Tibial nerve (tissue), 4 donors: ENCODE measurements at regions not wholly inside any gene's neighbourhood (a gene's known extent, or its start where the extent isn't known, plus 50 kb on each side); places are given as distances from the start of the nearest gene placed in this dataset.

Source experiments
- DNase-seq, 2 donors: peaks; one replicate each; pipeline ENCODE4 v3.0.0-alpha.2; 2019; ENCODE audit warnings: low spot score in 2 of 2
- H3K27ac ChIP-seq, 4 donors: fragments of 200-600 bp; sonication (generic) in 3 of 4; one replicate each; pipeline ENCODE4 v1.5.1; 2017 to 2019; ENCODE audit warnings: mild to moderate bottlenecking in 1 of 4
- H3K27me3 ChIP-seq, 2 donors: fragments of 200-600 bp; sonication (generic) in 1 of 2; one replicate each; pipeline versions ENCODE4 v1.5.1 to v1.6.0; 2017 to 2019
- H3K36me3 ChIP-seq, 3 donors: fragments of 200-600 bp; sonication (generic); one replicate each; pipeline ENCODE4 v1.5.1; 2018 to 2019
- H3K4me1 ChIP-seq, 4 donors: fragments of 200-600 bp; sonication (generic) in 3 of 4; one replicate each; pipeline ENCODE4 v1.5.1; 2017 to 2019
- H3K4me3 ChIP-seq, 4 donors: fragments of 200-600 bp; sonication (generic) in 3 of 4; one replicate each; pipeline ENCODE4 v1.5.1; 2017 to 2019; ENCODE audit warnings: mild to moderate bottlenecking in 1 of 4, moderate library complexity in 1 of 4
- H3K9me3 ChIP-seq, 4 donors: fragments of 200-600 bp; sonication (generic) in 3 of 4; one replicate each; pipeline ENCODE4 v1.5.1; 2017 to 2019
- CTCF ChIP-seq, 5 experiments: fragments of 200-600 bp in 3 of 5; fragments of 450-650 bp in 2 of 5; sonication (generic) in 3 of 5; IDR thresholded peaks; one replicate each; pipeline ENCODE4 v1.5.1; 2016 to 2019; ENCODE audit warnings: antibody characterized with exemption in 5 of 5, mild to moderate bottlenecking in 3 of 5, moderate library complexity in 2 of 5
- EP300 ChIP-seq, 2 donors: sonication (generic); formaldehyde crosslinking; IDR thresholded peaks; one replicate each; pipeline ENCODE4 v1.6.1; 2017; ENCODE audit warnings: antibody characterized with exemption in 2 of 2, mild to moderate bottlenecking in 1 of 2
- POLR2A ChIP-seq, 2 donors: fragments of 450-650 bp; IDR thresholded peaks; one replicate each; pipeline ENCODE4 v1.6.1; 2017; ENCODE audit warnings: antibody characterized with exemption in 2 of 2, mild to moderate bottlenecking in 2 of 2, moderate library complexity in 2 of 2
- WGBS, 2 donors: methylation state at CpG; one replicate each; pipeline ENCODE4 v1.1.5; 2018; 5-methylcytosine and 5-hydroxymethylcytosine counted together

- TF ChIP-seq CTCF (IDR thresholded peaks at IDR 0.05) (no peak), EP300 (IDR thresholded peaks at IDR 0.05) (no peak), POLR2A (IDR thresholded peaks at IDR 0.05) (no peak)
- H3K4me3 ChIP-seq, result no peak overlapping the region
- 88 to 90% methylated on average over 9 to 12 of the region's 18 CpGs for WGBS, 2 donors
- no peak for DNase-seq
- H3K9me3 ChIP-seq, result peaks cover 0 to 5% (median 0%) of the 10 kb centered on the region in 4 donors
- no peak overlapping the region for H3K27ac ChIP-seq
- H3K4me1 ChIP-seq, result no peaks in the 10 kb centered on the region
- H3K27me3 ChIP-seq, result peaks cover 0 to 10% of the 10 kb centered on the region in 2 donors
- no peaks in the 10 kb centered on the region for H3K36me3 ChIP-seq
Measured at GRCh38 chr14:104358528-104359300, 220.3 kb downstream of the KIF26A start.

GRCh38 chr14:104359301-104359968 lies 220.1 kb upstream of the C14orf180 start:
- H3K27me3 ChIP-seq, result peaks cover 0 to 10% of the 10 kb centered on the region in 2 donors
- H3K27ac ChIP-seq, result no peak overlapping the region
- H3K4me1 ChIP-seq, result no peaks in the 10 kb centered on the region
- H3K36me3 ChIP-seq, result no peaks in the 10 kb centered on the region
- TF ChIP-seq CTCF (IDR thresholded peaks at IDR 0.05), result no peak
- TF ChIP-seq EP300 (IDR thresholded peaks at IDR 0.05), result no peak
- TF ChIP-seq POLR2A (IDR thresholded peaks at IDR 0.05), result no peak
- DNase-seq, result no peak
- H3K9me3 ChIP-seq, result peaks cover 0 to 11% (median 0%) of the 10 kb centered on the region in 4 donors
- no peak overlapping the region for H3K4me3 ChIP-seq
- 73 to 74% methylated on average over 10 to 11 of the region's 14 CpGs for WGBS, 2 donors

- WGBS, 2 donors, result 73 to 91% methylated on average over 2 to 6 of the region's 7 CpGs
- no peak for DNase-seq
- Histone ChIP-seq H3K4me1 (no peaks in the 10 kb centered on the region), H3K27me3 (peaks cover 0 to 10% of the 10 kb centered on the region in 2 donors), H3K27ac (no peak overlapping the region), H3K36me3 (no peaks in the 10 kb centered on the region), H3K4me3 (no peak overlapping the region), H3K9me3 (peaks cover 0 to 17% (median 0%) of the 10 kb centered on the region in 4 donors)
- TF ChIP-seq CTCF (IDR thresholded peaks at IDR 0.05) (no peak), POLR2A (IDR thresholded peaks at IDR 0.05) (no peak), EP300 (IDR thresholded peaks at IDR 0.05) (no peak)
Measured at GRCh38 chr14:104359969-104360442, 219.6 kb upstream of the C14orf180 start.

- TF ChIP-seq CTCF (IDR thresholded peaks at IDR 0.05), result no peak
- TF ChIP-seq POLR2A (IDR thresholded peaks at IDR 0.05), result no peak
- TF ChIP-seq EP300 (IDR thresholded peaks at IDR 0.05), result no peak
- no peak overlapping the region for H3K27ac ChIP-seq
- no peak overlapping the region for H3K4me3 ChIP-seq
- no peaks in the 10 kb centered on the region for H3K4me1 ChIP-seq
- H3K36me3 ChIP-seq, result no peaks in the 10 kb centered on the region
- WGBS, 2 donors, result 72 to 86% methylated on average over 5 to 8 of the region's 8 CpGs
- DNase-seq, result no peak
- H3K27me3 ChIP-seq, result peaks cover 0 to 10% of the 10 kb centered on the region in 2 donors
- peaks cover 0 to 18% (median 0%) of the 10 kb centered on the region in 4 donors for H3K9me3 ChIP-seq
Measured at GRCh38 chr14:104360501-104360900, 219.1 kb upstream of the C14orf180 start.

GRCh38 chr14:104361101-104361591 lies 218.4 kb upstream of the C14orf180 start:
- Histone ChIP-seq H3K27ac (no peak overlapping the region), H3K36me3 (no peaks in the 10 kb centered on the region), H3K4me1 (no peaks in the 10 kb centered on the region), H3K27me3 (peaks cover 0 to 10% of the 10 kb centered on the region in 2 donors), H3K9me3 (peaks cover 0 to 18% (median 0%) of the 10 kb centered on the region in 4 donors), H3K4me3 (no peak overlapping the region)
- 54 to 68% methylated on average over 14 of the region's 14 CpGs for WGBS, 2 donors
- TF ChIP-seq POLR2A (IDR thresholded peaks at IDR 0.05) (no peak), EP300 (IDR thresholded peaks at IDR 0.05) (no peak), CTCF (IDR thresholded peaks at IDR 0.05) (no peak)
- no peak for DNase-seq
